ENCODE measurements at regions not wholly inside any gene's neighbourhood (a gene's known extent, or its start where the extent isn't known, plus 50 kb on each side); places are given as distances from the start of the nearest gene placed in this dataset.

DNA sequence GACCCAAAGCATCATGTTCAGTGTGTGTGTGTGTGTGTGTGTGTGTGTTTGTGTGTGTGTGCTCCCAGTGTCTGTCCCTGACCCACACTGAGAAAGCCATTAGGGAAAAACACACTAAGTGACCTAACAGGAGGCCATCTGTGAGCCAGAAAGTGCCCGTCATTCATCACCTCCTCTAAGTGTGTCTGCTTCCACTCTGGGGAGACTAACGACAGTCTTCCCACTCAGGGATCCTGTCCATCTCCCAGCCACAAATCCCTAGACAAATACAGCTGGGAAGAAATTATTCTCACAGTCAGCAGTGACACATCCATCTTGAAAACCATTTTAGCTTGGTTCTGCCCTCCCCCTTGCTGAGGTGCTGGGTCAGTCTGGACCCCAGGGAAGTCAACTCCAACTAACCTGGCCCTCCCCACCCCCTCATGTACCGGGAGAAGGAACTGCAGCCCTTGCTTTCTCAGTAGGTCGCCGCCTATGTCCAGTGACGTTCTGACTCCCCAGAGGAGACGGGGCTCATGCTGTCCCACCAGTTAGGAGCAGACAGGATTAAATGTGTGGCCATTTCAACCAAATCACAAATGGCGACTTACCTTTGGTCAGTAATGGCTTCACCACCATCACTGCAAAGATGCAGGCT lies 296.5 kb upstream of the ZNF32 start:
- DNase-seq, result no peak

DNA sequence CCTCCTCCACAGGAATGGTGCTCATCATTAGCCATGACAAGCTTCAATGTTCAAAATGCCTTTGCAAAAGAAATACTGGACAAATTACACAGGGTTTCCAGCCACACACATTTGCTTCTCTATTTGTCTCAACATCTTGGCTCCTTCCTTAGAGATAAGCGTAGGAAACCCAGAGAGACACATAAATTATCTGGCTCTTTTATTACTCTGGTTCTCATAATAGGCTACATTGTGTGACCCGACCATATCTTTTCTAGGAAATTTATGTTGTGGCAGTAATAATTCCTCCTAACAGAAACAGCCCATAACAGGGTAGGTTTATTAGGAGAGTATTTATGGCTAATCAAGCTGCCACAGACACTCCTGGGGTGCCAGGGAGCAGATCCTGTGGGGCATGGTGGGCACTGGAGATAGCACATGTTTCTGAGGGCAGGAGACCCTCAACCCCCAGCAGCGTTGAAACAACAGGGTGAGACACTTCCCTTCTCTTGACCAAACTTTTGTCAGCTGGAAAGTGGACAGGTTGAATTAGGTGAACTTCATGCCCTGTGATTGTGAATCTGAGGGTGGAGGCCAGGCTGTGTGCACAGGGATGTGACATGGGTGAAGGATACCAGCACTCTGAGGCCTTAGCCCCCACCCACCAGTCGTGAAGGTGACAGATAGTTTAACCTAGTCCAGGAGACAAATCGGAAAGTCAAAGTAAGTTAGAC lies 295.9 kb upstream of the ZNF32 start:
- no peak for DNase-seq

DNA sequence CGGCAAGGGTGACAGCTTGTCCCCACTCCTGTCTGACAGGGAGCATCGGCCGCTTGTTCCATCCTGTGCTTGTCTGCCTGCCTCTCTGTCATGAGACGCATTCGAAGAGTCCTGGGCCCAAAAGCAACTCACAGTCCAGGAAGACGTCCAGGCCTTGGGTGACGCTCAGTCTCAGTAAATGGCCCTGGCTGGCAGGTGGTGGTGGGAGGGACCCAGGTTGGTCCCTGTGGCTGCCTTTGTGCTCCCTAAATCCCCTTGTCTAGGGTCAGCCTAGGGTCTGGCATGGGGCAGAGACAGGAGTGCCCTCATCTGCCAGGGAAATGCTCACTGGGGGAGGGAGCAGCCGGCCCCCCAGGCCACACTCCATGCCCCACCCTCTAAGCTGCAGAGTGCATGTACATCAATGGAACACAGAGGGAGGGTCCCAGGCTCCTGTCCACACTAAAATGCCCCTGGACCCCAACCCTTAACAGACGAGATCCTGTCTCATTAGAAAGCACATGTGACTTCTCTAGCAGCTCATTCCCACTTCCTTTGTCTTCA lies 295.2 kb upstream of the ZNF32 start:
- DNase-seq, result no peak

DNA sequence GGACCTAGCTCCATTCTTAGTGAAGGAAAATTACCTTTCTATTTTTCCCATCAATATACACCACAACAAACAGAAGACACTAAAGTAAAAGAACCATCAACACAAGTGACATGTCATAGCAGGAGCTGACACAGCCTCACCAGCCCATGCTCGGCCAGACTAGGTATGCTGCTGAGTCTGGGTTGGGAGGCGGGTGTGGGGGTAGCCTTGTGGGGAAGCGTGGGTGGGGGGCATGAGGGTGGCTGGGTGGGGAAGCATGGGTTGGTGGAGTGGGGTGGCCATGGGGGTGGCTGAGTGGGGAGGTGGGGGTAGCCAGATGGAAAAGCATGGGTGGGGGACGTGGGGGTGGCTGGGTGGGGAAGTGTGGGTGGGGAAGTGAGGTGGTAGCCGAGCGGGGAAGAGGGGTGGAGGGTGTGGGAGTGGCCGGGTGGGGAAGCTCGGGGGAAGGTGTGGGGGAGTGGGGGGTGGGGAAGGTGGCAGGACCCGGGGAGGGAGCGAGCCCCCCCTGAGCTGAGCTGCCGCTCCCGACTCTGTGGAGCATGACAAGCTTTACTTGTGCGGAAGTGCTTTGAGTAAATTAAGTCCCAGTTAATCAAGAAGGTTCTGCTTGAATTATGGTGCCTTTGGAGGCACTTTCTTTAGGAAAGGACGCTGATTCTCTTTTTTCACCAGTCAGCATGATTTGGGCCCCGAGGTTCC lies 294.6 kb upstream of the ZNF32 start:
- DNase-seq, result no peak

DNA sequence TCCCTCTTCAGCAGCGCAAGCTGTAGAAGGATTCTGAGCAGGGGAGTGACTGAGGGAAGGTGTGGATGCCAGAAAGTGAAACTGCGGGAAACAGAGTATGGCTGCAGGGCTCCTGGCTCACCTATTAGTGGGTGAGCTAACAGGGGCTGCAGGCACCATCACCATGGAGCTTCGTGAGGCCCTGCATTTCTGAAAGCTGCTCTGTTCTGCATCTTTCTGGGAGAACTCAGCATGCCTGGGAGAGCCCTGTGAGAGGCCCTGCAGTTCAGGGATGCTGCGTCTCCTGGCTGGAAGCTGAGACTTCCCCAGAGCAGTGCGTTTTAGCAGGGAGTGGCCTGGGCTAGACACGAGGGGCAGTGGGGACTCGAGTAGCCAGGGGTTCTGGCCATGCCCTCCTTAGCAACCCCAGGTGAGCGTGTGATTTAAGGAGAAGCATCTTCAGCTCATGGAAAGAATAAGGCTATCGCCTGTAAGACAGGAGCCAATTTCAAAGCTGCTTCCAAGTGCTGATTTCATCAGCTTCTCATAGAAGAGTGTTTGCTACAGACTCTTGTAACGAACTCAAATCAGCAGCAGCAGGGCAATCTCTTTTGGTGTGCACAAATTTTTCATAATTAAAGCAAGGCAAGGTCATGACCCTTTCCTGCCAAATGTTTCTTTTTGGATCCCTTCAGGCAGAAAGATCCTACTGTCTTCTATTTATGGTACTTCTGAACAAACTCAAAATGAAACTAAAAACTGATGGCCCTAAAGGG lies 293.6 kb upstream of the ZNF32 start:
- DNase-seq, result no peak

DNA sequence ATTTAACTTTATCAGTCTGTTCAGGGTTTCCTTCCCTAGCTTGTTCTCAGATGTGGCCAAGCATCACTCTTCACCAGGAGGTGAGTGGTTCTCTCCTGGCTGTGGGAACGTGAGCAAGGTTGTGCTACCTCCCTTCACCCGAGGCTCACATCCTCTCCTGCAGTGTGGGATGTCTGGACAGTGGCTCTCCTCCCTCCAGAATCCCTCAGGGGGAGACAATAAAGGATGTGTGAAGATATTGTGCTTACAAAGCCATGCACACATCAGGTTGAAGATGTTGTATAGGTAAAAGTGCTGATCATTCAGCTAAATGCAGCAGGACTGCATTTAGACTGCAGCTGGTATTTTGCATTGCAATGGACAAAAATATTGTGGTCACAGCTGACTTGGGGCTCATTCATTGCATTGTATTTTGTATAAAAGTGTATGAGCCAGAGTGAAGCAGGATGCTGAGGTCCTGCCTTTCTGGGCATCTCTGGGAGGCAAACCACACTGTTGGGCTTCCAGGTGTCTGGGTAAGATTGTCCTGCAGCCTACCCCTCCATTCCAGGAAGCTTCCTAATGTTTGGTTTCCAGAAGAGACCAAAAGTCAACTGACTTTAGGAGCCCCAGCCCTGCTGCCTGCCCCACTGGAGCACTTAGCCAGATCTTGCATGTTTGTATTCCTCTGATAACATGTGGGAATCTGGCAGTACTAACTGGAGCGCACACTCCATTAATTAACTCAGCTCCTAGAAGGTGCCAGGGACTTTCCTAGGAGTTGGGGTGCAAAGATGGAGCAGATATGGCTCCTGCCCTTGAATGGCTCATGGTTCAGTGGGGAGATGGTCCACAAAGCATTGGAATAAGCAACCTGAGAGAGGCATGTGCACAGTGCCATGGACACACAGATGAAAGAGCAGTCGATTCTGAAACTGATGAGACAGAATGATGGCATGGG lies 292.5 kb upstream of the ZNF32 start:
- DNase-seq, result no peak

DNA sequence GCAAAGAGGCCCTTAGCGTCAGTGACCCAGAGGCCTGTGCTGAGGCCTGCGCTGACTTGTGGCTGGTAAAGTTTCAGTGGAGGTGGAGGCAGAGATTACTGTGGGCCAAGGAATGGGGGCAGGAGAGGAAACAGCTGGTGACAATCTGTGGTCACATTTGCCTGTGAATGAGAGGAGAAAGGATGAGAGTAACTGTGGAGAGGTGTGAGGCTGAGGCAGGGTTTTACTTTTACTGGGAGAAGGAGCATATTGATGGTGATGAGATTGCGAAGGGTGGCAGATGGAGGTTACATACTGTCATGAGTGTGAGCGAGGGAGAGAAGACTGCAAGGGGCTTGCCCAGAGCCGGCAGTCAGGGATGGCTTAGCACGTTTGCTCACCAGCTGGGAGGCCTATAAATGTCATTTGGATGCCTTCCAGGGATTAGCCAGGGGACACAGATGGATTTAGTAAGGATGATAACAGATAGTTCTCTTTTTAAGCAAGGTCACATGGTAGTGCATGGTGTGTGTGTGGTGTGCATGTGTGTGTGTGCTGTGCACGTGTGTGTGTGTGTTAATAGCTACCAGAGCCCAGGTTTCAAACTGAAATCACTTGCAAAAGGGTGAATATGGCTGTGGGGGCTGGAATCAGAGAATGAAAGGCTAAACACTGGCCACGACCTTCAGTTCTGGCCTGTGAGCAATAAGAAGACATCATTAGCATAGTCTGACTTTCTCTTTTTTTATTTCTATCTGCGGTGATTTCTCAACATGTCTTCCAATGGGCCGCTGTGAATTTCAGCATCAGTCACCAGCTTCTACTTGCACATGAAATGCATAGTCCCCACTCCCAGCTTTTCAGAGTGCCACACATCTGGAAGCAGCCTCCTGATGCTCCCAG lies 291.5 kb upstream of the ZNF32 start:
- no peak for DNase-seq

DNA sequence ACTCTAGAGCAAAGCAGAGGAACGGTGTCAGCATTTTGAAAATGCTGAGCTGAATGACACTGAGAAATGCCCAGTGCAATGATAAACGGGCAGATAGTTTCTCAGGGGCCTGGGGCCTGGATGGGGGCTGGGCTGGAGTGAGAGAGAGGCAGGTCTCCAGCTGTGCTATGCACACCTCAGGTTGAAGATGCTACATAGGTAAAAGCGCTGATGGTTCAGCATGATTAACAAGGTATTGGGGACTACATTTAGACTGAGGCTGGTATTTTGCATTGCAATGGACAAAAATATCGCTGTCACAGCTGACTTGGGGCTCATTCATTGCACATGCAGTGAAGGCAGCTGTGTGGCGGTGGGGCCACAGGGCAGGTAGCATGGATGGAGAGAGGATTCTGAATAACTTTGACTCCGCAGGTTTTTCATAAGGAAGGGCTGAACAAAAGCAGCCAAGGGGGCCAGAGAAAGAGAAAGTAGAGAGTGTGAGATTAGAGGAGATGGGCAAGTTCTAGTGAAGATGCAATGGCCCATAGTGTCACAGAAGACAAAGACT lies 290.8 kb upstream of the ZNF32 start:
- no peak for DNase-seq

DNA sequence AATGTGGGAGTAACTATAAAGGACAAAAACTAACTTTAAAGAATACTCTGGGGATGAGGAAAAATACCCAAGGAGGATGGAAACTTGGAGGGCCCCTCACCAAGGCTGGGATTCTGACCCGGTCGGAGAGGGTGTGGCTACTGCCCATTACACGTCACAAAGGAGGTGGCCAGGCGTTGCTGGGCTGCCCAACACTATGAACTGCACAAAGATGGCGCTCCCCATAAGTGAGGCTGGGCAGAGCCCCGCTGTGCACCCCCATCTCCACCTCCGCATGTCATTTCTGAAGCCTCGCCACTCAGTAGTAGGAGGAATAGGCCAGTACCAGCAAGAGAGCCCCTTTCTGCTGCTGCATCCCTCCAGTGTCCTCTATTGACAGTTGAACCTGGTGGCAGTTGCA lies 290.1 kb upstream of the ZNF32 start:
- DNase-seq, result no peak

DNA sequence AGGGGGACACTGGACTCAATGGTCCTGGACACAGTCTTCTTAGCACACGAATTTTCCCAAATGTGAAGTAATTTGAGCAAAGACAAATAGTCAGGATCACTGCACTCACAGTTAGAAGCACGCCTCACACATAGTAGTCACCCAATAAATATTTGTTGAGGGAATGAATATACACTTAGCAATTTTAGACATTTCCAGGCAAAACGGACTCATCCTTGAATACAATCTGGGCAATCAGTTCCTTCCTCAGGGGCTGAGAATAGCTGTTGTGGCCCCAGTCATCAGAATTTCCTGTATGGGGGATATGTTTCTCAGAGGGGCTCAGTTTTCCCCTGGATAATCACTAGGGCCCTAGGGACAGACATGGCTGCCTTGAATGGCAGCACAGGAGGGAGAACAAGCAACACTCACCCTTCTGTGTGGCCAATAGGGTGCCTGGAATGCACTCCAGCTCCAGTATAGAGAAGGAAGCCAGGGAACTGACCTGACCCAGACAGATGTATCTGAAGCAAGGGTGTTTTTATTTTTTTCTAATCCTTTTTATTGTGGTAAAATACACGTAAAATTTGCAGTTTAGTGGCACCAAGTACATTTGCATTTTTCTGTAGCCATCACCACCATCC lies 282.7 kb upstream of the ZNF32 start:
- no peak for DNase-seq

DNA sequence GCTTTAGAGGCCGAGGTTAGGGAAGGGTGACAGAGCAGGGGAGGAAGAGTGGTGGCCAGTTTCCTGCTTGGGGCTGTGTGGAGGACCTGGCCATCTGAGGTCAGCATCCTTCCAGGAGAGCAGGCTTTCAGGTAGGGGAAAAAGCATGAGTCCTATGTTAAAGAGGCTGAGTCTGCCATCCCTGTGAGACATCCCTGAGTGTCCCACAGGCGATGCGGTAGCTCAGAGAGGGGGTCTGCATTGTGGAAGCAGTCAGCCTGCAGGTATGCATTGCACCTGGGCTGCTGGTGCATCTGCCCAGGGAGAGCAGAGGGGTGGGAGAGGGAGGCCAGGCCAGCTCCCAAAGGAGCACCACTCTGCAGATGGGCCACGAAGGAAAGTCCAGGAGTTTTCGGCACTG lies 282.1 kb upstream of the ZNF32 start:
- no peak for DNase-seq

DNA sequence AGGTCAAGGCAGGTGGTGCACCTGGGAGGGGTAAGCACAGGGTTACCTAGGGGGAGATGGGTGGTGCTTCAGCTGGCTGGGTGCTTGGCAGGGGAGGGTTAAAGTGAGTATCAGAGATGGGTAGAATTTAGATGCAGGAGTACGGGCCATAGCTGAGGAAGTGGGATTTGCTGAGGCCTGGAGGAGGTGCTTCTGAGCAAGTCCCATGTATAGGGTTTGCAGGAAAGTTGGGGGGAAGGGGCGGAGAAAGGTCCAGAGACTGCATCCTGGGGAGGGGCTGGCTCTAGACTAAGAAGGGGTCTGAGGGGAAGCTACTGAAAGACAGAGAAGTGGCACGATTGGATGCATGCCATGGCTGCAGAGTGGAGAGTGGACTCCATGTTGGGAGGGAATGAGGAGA lies 281.6 kb upstream of the ZNF32 start:
- DNase-seq, result no peak

DNA sequence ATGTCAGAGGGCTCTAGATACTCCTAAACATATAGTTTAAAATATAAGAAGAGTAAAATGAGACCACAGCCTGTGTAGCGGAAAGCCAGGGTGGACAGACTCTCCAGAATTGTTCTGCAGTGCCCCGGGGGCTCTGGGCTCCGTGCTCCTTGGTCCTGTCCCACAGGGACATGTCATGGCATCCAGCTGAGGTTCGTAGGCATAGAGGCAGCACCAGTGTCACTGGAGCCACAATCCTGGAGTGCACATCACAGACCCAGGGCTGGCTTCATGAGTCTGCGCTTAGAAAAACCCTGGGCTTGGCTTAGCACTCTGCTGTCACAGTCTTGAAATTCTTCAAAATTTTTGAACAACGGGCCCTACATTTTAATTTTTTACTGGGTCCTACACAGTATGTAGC lies 280.4 kb upstream of the ZNF32 start:
- DNase-seq, result no peak

DNA sequence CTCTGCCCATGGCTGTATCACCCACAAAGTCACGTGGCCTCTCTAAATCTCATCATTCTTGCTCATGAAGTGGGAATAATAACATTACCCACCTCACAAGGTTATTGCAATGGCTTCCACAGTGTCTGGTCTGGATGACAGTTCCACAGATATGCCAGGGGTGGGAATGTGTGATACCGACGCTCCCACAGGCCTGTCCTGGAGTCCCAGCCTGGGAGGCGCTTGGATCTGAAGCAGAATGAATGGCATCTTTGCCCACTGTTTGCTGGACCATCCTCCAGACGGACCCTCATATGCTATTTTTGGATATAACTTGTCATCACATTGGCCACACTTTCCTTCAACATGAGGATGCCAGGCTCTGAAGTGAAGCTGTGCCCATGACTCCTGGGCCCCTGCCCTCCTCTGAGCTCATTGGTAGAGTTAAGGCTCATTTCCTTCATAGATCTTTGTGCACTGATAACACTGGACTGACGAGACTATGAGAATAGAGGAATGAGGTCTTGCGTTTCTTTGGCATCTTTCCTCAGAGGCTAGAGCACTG lies 279.8 kb upstream of the ZNF32 start:
- DNase-seq, result no peak

DNA sequence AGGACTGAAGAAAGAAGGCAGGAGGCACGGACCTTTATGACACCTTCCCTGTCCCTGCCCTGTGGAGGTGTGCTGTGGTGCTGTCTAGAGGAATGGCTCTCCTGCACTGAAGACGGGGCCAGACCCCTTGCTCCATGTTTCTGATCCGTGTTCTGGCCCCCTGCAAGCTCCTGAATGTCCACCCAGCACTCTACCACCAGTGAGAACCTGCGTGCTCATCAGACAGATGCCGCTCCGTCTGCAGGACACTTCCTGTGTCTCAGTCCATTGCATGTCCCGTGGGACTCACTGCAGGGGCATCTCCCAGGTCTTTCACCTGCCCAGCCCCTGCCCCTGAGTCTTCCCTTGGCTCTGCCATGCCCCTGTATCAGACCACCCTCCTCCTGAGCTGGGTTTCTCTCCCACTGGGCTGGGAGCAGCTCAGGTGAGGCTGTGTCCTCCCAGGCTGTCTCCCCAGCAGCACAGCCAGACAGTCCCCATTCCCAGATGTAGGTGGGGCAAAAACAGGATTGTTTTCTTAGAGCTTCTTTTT lies 278.3 kb upstream of the ZNF32 start:
- no peak for DNase-seq

DNA sequence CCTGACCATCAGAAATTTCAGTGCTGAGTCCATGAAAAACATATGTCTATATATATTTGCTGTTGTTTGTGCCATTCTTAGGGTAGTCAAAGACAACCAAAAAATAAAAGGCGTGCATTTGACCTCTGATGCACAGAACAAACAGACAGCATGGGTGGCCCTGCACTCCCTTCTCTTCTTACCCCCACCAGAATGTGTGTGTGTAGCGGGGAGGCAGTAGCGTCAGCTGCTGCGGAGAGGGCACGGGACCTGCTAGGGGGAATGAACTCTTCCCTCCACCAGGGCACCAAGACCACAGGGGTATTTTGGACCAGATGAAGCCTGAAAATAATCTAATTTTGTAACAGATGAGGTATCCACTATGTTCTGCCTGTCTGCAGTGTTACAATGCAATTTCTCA lies 277.7 kb upstream of the ZNF32 start:
- DNase-seq, result no peak

DNA sequence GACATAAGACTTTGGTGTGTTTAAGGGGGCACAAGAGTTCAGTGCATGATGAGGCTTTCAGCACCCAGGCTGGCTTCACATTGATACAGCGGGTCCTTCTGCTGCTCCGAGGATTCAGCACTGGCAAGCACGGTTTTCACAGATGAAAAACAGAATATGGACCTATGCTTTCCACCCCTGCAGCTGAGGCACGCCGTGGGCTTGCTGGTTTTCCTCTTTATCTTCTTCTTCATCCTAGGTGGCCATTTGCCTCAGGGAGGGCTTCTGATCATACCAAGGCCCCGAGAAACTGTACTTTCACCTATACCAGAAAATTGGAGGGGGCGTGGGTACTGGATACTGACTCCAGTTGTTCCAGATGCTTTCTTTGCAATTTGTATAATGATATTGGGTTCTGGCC lies 277.1 kb upstream of the ZNF32 start:
- no peak for DNase-seq

DNA sequence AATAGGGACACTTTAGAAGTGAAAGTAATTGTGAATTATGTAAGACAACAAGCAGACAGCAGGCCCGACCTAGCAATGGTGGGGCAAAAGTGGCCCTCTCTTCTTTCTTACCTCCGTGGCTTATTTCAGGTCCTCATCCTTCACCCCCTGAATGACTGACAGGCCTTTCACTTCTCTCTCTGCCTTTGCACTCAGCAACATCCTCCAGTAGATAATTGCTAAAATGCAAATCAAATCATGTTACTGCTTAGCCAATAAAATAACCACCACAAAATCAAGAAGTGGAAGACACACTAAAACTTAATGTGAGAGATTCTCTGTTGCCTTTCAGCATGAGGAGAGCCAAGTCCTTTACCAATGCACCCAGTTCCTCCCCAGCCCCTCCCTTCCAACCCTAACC lies 274.6 kb upstream of the ZNF32 start:
- no peak for DNase-seq
